ENCODE measurements at regions not wholly inside any gene's neighbourhood (a gene's known extent, or its start where the extent isn't known, plus 50 kb on each side); places are given as distances from the start of the nearest gene placed in this dataset.

DNA sequence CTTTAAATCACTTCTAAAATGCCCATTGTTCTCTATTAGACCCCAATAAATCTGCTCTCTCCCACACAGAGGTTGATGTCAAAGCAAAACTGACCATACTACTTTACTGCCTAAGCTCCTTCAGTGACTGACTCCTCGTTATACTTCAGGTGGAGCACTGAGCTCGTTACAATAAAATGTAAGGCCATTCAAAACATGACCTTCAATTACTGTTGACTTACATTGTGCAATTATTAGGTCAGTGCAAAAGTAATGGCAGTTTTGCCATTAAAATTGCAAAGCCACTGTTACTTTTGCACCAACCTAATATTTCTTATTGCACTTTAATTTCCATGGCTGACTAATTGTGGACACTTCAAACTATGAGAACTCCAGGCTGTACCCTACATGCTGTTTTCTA is 314.9 kb downstream of the MZT1 start:
- DNase-seq (ENCODE audit: low spot score): no peak
- in situ Hi-C loops (cut with MboI; ENCODE audit: low pct_unique_long_range_greater_than_20kb, low sequenced_read_pairs, unreplicated experiment): no loop called here
- TF ChIP-seq, protein P1, sequence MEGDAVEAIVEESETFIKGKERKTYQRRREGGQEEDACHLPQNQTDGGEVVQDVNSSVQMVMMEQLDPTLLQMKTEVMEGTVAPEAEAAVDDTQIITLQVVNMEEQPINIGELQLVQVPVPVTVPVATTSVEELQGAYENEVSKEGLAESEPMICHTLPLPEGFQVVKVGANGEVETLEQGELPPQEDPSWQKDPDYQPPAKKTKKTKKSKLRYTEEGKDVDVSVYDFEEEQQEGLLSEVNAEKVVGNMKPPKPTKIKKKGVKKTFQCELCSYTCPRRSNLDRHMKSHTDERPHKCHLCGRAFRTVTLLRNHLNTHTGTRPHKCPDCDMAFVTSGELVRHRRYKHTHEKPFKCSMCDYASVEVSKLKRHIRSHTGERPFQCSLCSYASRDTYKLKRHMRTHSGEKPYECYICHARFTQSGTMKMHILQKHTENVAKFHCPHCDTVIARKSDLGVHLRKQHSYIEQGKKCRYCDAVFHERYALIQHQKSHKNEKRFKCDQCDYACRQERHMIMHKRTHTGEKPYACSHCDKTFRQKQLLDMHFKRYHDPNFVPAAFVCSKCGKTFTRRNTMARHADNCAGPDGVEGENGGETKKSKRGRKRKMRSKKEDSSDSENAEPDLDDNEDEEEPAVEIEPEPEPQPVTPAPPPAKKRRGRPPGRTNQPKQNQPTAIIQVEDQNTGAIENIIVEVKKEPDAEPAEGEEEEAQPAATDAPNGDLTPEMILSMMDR (IDR thresholded peaks at IDR 0.05; ENCODE audit: extremely low read depth, insufficient read depth, missing control alignments): no peak

DNA sequence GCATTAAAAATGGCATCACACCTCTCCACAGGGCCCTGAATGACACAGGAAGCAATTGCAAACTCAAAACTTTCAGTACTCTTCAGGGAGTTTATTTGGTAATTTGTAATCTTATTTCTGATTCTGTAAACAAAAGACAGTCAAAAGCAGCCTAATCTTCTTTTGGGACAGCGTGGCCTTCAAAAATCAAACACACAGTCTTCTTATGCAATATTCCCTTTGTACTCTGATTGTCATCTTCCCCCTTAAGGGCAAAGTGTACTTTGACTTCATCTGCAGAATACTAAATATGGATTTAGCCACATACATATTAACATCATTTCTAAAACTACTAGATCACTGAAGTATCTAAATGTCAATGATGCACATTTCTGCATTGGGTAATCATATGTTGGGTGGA is 322.0 kb downstream of the MZT1 start:
- in situ Hi-C loops (cut with MboI; ENCODE audit: low pct_unique_long_range_greater_than_20kb, low sequenced_read_pairs, unreplicated experiment): no loop called here
- no peak for DNase-seq (ENCODE audit: low spot score)
- TF ChIP-seq, protein P1 (IDR thresholded peaks at IDR 0.05; ENCODE audit: extremely low read depth, insufficient read depth, missing control alignments): no peak

DNA sequence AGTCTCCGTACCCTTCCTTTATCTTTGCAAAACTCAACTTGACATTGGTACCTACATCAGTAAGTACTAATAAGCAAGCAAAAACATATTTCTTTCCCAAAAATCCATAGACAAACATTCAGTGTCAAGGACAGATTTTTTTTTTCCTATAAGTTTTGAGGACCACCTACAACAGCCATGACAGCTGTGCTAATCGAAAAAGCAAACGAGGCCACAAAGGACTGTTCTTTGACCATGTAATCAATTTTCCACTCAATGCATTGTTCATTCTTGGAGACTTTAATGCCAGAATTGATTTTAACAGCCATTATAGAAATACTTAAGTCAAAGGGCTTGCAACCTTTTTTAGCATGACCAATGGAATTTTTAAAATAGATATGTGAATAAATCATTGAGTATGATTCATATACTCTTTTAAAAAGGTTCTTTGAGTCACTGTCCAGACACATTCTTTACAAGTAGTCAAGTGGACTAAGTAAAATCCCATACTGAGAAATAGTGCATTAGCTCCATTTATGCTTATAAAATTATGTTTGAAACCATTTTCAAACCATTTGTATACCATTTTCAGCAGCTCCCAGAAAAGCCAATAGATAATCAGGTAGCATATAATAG is 323.9 kb downstream of the MZT1 start:
- in situ Hi-C loops (cut with MboI; ENCODE audit: low pct_unique_long_range_greater_than_20kb, low sequenced_read_pairs, unreplicated experiment): no loop called here
- no peak for DNase-seq (ENCODE audit: low spot score)
- TF ChIP-seq, protein P1 (IDR thresholded peaks at IDR 0.05; ENCODE audit: extremely low read depth, insufficient read depth, missing control alignments): no peak

DNA sequence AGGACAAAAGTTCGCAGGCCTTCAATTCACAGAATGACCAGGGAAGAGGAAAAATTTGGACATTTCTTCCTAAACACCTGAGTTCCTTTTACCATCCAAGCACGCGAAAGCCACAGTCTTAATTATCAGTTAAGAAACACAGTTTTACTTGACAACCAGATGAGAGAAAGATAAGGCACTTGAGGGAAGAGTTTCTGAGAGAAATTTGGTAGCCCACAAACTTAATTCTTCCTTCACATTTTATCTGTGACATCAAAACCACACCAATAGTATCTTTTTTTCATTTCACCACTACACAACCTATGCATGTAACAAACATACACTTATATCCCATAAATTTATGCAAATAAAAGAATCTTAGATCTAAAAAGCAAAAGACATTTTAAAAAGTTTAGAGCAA is 326.6 kb downstream of the MZT1 start:
- in situ Hi-C loops (cut with MboI; ENCODE audit: low pct_unique_long_range_greater_than_20kb, low sequenced_read_pairs, unreplicated experiment): no loop called here
- no peak for DNase-seq (ENCODE audit: low spot score)
- TF ChIP-seq, protein P1 (IDR thresholded peaks at IDR 0.05; ENCODE audit: extremely low read depth, insufficient read depth, missing control alignments): no peak

DNA sequence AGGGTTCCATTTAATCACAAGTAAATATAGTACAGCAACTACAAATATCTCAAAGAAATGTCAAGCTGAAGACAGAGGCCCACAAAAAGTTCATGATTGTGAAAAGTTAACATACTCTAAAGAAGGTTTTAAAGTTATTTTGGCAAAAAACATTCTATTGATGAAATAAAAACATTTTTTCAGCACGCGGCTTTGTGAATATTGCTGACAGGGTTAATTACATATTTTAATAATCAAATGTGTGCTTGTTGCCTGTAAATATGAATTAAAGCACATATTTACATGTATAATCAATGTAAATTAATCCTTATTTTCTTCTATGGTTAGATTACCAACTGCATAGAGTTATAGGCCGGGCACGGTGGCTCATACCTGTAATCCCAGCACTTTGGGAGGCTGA is 328.1 kb downstream of the MZT1 start:
- TF ChIP-seq, protein P1 (IDR thresholded peaks at IDR 0.05; ENCODE audit: extremely low read depth, insufficient read depth, missing control alignments): no peak
- in situ Hi-C loops (cut with MboI; ENCODE audit: low pct_unique_long_range_greater_than_20kb, low sequenced_read_pairs, unreplicated experiment): no loop called here
- no peak for DNase-seq (ENCODE audit: low spot score)

DNA sequence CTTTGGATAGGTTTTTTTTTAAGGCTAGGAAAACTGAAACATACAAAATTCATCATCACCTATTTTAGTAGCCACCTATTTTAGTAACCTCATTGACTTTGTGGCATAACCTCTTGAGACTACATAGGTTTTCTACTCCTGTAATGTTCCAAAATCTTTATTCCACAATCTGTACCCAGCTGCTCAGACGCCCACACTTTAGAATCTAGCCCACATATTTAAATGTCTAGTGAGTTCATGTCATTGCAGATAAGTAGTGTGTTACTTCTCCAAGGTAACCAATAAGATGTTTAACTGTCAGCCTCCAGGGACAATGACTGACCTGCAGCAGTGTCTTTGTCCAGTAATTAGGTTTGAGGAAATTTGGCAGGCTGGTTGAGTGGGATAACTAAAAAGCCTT is 330.2 kb downstream of the MZT1 start:
- in situ Hi-C loops (cut with MboI; ENCODE audit: low pct_unique_long_range_greater_than_20kb, low sequenced_read_pairs, unreplicated experiment): no loop called here
- no peak for DNase-seq (ENCODE audit: low spot score)

More for the DNA sequence above, 330.2 kb downstream of the MZT1 start:
- TF ChIP-seq, protein P1 (IDR thresholded peaks at IDR 0.05; ENCODE audit: extremely low read depth, insufficient read depth, missing control alignments): no peak
